Activated naive CD4-positive, alpha-beta T cell treated with Interleukin-2 at 50 U/mL for 16 hours (primary cell): ENCODE measurements at regions not wholly inside any gene's neighbourhood (a gene's known extent, or its start where the extent isn't known, plus 50 kb on each side); places are given as distances from the start of the nearest gene placed in this dataset.

Experiments
- DNase-seq: peaks from one replicate; pipeline ENCODE4 v3.0.0-alpha.2; 2020

DNA sequence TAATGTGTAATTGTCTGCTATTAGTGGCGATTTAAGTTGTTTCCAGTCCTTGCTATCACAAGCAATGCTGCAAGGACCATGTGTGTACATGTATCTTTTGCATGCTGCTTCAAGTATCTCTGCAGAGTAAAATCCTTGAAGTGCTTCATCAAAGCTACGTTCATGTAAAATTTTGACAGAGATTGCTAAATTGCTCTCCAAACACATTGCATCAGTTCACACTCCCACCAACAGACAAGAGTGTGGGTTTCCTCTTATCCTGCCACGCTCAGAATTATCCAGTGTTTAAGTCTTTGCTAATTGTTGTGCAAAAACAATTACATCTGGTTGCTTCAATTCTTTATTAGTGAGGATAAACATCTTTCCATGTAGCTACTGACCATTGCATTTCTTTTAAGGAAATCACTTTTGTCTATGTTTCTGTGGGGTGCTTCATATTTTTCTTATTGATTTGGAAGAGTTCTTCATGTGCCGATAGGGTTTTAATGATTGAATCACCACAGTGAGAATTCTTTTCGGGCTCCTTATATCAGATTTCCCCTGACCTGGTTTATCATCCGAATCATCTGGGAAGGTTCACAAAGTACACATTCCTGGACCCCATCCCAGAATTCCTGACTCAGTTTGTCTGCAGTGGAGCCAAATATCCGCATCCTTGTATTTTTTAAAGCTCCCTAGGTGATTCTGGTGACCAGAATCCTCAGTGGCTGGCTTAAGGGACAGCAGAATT is 56.3 kb upstream of the GALNT2 start:
- no peak for DNase-seq

DNA sequence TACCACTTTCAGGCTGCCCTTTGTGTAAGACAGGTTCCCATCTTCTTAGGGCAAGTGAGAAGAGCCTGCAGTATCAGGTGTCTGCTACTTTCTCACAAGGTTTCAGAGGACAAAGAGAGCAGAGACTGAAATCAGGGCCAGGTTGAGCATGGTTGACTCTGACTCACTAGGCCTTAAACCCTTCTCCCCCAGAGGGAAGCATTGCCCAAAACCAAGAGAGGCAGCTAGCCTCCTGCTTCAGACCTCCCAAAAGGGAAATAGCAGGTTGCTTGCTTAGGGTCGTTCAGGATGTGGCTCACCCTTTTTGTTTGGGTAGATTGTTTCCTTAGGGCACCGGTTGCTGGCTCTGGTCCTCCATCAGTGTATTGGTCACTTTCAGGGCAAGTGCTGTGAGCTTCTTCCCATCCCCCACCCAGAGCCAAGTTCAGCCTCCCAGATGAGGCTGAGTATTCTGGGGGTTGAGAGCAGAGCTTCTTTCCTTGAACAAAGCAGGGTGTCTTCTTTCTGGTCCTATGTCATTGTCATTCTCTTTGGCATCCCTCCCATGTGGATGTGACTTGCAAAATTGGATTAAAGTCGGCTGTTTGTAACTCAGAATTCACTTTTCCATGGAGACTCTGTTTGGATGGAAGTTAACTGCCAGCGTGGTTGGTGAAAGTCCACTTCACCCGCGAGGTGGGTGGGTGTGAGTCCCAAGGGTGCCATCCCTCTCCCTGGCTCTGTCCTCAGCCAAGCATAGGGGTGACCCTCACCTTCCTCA is 55.5 kb upstream of the GALNT2 start:
- no peak for DNase-seq

DNA sequence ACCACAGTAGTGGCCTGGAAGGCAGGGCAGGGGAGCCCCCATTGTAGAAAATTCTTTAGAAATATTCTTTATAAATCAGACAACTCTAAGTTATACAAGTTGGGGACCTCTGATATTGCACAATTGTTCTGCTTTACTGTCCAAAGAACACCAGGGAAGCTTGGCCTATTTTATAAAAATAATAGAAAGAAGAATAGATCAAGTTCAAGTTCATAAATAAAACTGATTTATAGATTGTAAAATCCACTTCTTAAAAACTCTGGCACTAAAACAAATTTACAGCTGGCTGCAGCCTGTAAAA is 55.0 kb upstream of the GALNT2 start:
- DNase-seq: no peak

DNA sequence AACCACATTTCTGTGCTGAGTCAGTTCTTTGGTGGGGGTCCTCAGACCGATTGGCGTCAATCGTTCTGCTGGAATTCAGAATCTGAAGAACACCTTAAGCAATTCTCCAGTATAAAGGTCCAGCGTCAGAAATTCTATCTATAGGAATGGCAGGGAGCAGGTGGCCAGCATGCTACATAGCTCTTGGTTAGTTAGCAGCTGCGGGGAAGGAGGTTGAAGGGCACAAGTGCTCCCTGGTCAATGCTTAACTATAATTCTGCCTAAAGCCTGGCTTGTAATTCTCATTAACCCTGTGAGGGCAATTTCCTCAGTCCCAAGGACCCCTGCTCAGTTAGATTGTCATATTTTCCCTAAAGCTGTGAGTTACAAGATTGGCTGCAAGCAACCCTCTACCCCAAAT is 54.3 kb upstream of the GALNT2 start:
- DNase-seq: no peak

DNA sequence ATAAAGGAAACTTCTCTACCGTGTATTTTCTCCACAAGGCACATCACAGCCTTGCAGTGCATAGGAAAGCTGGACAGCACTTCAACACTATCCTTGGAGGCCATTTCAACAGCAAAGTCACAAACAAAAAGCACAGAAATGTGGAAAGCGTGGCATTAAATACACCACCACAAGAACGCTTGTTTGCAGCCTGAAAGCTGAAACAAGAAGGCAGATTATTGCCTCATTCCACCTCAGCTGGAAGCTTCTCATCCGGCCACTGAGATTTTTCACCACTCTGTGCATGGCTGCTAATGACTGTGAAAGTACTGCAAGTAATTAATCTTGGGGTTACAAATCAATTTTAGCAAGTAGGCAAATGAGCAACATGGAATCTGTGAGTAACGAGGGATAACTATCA is 50.9 kb upstream of the GALNT2 start:
- DNase-seq: no peak
